Omental fat pad (tissue), 3 donors: ENCODE measurements at regions not wholly inside any gene's neighbourhood (a gene's known extent, or its start where the extent isn't known, plus 50 kb on each side); places are given as distances from the start of the nearest gene placed in this dataset.

Source experiments
- ATAC-seq: fragments of 150-250 bp; one replicate; pipeline ENCODE4 v1.9.1; 2016; ENCODE audit warnings: mild to moderate bottlenecking, moderate library complexity; ENCODE audit not compliant: low FRiP score
- DNase-seq: peaks from one replicate; pipeline ENCODE4 v3.0.0-alpha.2; 2019; ENCODE audit warnings: low spot score
- CTCF ChIP-seq, 3 donors: fragments of 450-650 bp; IDR thresholded peaks; one replicate each; pipeline ENCODE4 v1.5.1; 2016 to 2017; ENCODE audit warnings: antibody characterized with exemption in 3 of 3, mild to moderate bottlenecking in 3 of 3, moderate library complexity in 2 of 3

DNA sequence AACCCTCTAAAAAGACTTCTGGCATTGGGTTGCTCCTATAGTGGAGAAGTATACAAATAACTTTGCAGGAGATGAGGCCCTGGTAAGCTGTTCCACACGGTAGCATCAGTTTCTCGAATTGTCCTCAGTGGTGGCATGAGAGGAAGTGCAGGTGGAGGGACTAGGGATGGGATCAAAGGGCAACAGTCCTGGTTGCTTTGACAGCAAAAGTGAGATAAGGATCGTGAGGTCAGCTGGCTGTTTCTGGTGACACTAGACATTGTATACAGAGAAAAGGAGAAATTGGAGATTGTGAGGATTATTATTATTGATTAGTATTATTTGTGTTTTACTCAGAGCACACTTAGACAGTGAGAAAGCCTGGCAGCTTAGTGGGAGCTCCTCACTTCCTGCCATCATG, 61.3 kb upstream of the EXOC2 start:
- TF ChIP-seq CTCF (IDR thresholded peaks at IDR 0.05), result no peak
- ATAC-seq (no peak), DNase-seq (no peak)

DNA sequence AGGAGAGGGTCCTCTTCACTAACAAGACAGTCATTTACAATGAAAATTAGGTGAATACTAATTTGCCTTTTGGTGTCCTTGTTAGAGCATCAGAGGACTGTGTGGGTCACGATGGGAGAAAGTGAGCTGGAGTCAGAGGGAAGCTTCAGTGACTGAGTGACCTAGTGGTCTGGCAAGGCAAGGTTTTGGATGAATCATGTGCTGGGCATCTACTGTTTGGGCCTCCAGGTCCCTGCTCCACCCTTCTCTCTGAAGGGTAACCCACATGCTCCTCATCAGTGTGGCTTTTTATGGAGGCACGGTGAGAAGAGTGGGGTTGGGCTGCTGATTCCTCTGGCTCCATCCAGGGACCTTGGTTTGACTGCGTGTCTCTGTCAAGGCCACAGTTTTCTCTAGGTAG, 60.5 kb upstream of the EXOC2 start:
- no peak for DNase-seq
- TF ChIP-seq CTCF (IDR thresholded peaks at IDR 0.05), result no peak
- no peak for ATAC-seq

GRCh38 chr6:752438-752837, 59.5 kb upstream of the EXOC2 start:
- ATAC-seq, result no peak
- no peak for TF ChIP-seq CTCF (IDR thresholded peaks at IDR 0.05)
- DNase-seq, result no peak

GRCh38 chr6:751765-752164, 58.8 kb upstream of the EXOC2 start:
- DNase-seq (no peak), ATAC-seq (no peak)
- TF ChIP-seq CTCF (IDR thresholded peaks at IDR 0.05), result no peak

DNA sequence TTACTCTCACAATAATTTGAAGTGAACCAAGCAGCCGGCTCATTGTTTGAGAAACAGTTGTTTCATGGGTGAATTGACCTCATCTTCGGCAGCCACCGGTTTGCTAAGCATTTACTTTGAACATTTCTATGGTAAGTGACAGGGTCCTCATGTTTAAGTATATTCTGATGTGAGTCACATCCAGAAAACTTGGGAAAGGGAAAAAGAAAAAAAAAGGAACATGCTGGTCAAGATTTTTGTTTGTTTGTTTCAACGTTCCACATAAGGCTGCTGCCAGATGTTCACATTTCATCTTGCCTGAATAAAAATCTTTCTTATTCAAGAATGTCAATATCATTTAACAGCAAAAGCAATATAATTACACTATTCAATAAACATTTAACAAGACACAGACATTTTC, 55.0 kb upstream of the EXOC2 start:
- DNase-seq (no peak), ATAC-seq (no peak)
- TF ChIP-seq CTCF (IDR thresholded peaks at IDR 0.05), result no peak

DNA sequence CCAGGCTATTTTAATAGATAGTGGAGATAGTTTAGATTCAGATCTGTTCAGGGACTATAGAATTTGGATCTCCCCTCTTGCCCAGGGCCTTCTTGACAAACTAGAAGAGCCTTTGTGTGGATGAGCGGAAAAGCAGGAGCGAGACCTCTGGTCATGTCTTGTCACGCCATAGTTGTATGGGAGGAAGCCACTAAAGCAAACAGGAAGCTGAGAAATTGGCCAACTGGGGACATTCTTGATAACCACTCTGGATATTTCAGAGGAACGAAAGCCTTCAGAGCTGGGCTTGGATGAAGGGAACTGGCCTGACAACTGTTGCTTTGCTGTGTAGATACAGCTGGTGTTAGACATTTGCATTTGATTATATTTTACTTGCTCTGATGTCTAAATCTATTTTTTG, 54.1 kb upstream of the EXOC2 start:
- TF ChIP-seq CTCF (IDR thresholded peaks at IDR 0.05), result no peak
- no peak for DNase-seq
- ATAC-seq, result no peak

GRCh38 chr6:744666-745353, 51.9 kb upstream of the EXOC2 start:
- TF ChIP-seq CTCF (IDR thresholded peaks at IDR 0.05), result no peak
- DNase-seq (no peak), ATAC-seq (no peak)
